AG10803 (cell line): ENCODE measurements at regions not wholly inside any gene's neighbourhood (a gene's known extent, or its start where the extent isn't known, plus 50 kb on each side); places are given as distances from the start of the nearest gene placed in this dataset.

Source experiments
- DNase-seq: peaks from one replicate; pipeline ENCODE4 v3.0.0; 2010; ENCODE audit warnings: low read depth
- H3K4me3 ChIP-seq: 2 replicates; pipeline ENCODE4 v1.5.1; 2011; ENCODE audit warnings: mild to moderate bottlenecking, low read length, control low read depth
- CTCF ChIP-seq: conservative IDR thresholded peaks from 2 replicates; pipeline ENCODE4 v1.5.1; 2011; ENCODE audit warnings: mild to moderate bottlenecking, low read length, control low read depth, inconsistent platforms

- no peak for DNase-seq
- no peak for TF ChIP-seq CTCF
- no peak overlapping the region for H3K4me3 ChIP-seq
Measured at GRCh38 chr4:156443488-156443887, 489.8 kb upstream of the CTSO start.

- DNase-seq = peak; percentile 44
- TF ChIP-seq CTCF = no peak
- H3K4me3 ChIP-seq = no peak overlapping the region
Measured at GRCh38 chr4:156442912-156443311, 489.2 kb upstream of the CTSO start.

GRCh38 chr4:156439576-156440200 is 486.0 kb upstream of the CTSO start:
- no peak for TF ChIP-seq CTCF
- DNase-seq = no peak
- H3K4me3 ChIP-seq = no peak overlapping the region

GRCh38 chr4:156437666-156438065 is 484.0 kb upstream of the CTSO start:
- TF ChIP-seq CTCF = no peak
- no peak for DNase-seq
- H3K4me3 ChIP-seq = no peak overlapping the region

- TF ChIP-seq CTCF = no peak
- peak; percentile 50 for DNase-seq
- no peak overlapping the region for H3K4me3 ChIP-seq
Measured at GRCh38 chr4:156422576-156422975, 468.9 kb upstream of the CTSO start.

GRCh38 chr4:156420623-156421022 is 467.0 kb upstream of the CTSO start:
- no peak overlapping the region for H3K4me3 ChIP-seq
- no peak for TF ChIP-seq CTCF

GRCh38 chr4:156419080-156419685 is 465.5 kb upstream of the CTSO start:
- peak; percentile 7 for DNase-seq
- H3K4me3 ChIP-seq = no peak overlapping the region
- no peak for TF ChIP-seq CTCF

More at GRCh38 chr4:156420623-156421022, 467.0 kb upstream of the CTSO start:
- peak; percentile 48 for DNase-seq
